C4-2B (cell line): ENCODE measurements at regions not wholly inside any gene's neighbourhood (a gene's known extent, or its start where the extent isn't known, plus 50 kb on each side); places are given as distances from the start of the nearest gene placed in this dataset.

Source experiments
- H3K27ac ChIP-seq: fragments of 450-650 bp; 2 replicates; pipeline ENCODE4 v1.5.1; 2017
- ZFX ChIP-seq: fragments of 450-650 bp; IDR thresholded peaks from 2 replicates; pipeline ENCODE4 v1.6.1; 2017
- TF ChIP-seq, protein P1 (sequence below): fragments of 450-650 bp; conservative IDR thresholded peaks from 2 replicates; pipeline ENCODE4 v1.5.1; 2017; ENCODE audit warnings: mild to moderate bottlenecking

- no peak overlapping the region for H3K27ac ChIP-seq
- TF ChIP-seq, protein P1, sequence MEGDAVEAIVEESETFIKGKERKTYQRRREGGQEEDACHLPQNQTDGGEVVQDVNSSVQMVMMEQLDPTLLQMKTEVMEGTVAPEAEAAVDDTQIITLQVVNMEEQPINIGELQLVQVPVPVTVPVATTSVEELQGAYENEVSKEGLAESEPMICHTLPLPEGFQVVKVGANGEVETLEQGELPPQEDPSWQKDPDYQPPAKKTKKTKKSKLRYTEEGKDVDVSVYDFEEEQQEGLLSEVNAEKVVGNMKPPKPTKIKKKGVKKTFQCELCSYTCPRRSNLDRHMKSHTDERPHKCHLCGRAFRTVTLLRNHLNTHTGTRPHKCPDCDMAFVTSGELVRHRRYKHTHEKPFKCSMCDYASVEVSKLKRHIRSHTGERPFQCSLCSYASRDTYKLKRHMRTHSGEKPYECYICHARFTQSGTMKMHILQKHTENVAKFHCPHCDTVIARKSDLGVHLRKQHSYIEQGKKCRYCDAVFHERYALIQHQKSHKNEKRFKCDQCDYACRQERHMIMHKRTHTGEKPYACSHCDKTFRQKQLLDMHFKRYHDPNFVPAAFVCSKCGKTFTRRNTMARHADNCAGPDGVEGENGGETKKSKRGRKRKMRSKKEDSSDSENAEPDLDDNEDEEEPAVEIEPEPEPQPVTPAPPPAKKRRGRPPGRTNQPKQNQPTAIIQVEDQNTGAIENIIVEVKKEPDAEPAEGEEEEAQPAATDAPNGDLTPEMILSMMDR = no peak
- TF ChIP-seq ZFX = no peak
Observed at GRCh38 chr2:103235283-103235682, 473.5 kb downstream of the TMEM182 start.

- H3K27ac ChIP-seq = no peak overlapping the region
- TF ChIP-seq, protein P1 = no peak
- TF ChIP-seq ZFX = no peak
Observed at GRCh38 chr2:103249462-103249861, 487.6 kb downstream of the TMEM182 start.

DNA sequence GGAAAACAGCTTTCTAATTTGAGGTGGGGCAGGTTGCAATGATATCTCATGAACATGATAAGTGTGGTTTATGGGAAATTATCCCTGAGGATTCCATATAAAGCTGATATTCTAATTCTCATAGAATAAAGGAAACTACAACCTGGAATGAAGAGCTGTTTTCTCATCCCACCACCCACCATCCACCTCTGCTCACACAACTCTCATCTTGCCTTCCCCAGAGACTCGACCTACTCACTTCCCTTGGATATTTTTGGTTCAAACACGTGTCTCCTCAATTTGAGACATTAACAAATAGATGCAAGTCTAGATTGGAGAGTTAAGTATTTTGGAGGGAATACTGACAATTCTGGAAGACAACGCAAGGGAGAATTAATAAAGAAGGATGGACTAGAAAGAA lies 490.9 kb downstream of the TMEM182 start:
- TF ChIP-seq, protein P1 = no peak
- TF ChIP-seq ZFX = no peak
- no peak overlapping the region for H3K27ac ChIP-seq

GRCh38 chr2:103254611-103255010 lies 492.8 kb downstream of the TMEM182 start:
- no peak for TF ChIP-seq ZFX
- TF ChIP-seq, protein P1 = no peak
- H3K27ac ChIP-seq = no peak overlapping the region

GRCh38 chr2:103264058-103264768 lies 502.4 kb downstream of the TMEM182 start:
- no peak overlapping the region for H3K27ac ChIP-seq
- TF ChIP-seq, protein P1 = no peak
- TF ChIP-seq ZFX = no peak

DNA sequence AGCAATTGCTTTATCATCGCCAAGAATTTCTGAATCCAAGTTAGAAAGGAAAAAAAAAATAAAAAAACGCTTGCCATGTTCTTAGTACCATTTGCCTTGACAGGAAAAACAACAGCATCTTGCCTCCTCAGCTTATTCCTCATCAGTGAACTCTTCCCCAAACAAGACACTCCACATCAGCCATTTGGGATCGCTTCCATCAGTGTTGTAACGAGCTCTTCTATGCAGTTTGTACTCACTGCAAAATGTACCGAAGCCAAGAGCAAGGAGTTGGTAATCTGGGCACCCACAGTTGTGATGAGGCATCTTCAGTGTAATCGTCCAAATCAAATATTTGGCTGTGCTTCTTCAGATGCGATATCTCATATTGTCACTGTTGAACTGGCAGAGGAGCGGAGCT lies 503.7 kb downstream of the TMEM182 start:
- no peak for TF ChIP-seq ZFX
- TF ChIP-seq, protein P1 = no peak
- no peak overlapping the region for H3K27ac ChIP-seq

DNA sequence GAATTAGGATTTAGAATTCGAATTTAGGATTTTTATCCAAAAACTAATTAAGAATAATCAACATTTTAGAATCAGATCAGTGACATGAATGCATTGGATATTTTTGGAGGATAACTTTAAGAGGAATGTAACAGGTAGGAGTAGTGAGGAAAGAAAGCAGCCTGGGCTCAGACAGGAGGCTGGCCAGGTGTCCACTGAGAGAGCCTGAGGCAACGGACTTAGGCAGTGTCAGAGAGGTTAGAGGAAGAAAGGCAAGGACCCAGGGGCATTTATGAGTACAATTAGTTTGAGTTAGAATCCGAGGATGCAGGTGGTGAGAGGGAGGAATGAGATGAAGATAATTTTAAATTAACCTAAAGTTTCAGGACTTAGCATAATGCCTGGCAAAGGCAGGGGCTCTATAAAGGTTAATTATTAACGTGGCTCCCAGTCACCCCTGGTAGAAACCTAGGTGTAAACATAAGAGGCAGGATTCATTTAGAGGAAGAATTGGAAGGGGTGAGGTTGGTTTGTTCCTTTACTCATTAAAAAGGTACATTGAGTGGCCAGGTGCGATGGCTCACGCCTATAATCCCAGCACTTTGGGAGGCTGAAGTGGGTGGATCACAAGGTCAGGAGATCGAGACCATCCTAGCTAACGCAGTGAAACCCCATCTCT lies 507.1 kb downstream of the TMEM182 start:
- TF ChIP-seq, protein P1 = no peak
- no peak for TF ChIP-seq ZFX
- H3K27ac ChIP-seq = no peak overlapping the region
